ENCODE measurements at regions not wholly inside any gene's neighbourhood (a gene's known extent, or its start where the extent isn't known, plus 50 kb on each side); places are given as distances from the start of the nearest gene placed in this dataset.

DNA sequence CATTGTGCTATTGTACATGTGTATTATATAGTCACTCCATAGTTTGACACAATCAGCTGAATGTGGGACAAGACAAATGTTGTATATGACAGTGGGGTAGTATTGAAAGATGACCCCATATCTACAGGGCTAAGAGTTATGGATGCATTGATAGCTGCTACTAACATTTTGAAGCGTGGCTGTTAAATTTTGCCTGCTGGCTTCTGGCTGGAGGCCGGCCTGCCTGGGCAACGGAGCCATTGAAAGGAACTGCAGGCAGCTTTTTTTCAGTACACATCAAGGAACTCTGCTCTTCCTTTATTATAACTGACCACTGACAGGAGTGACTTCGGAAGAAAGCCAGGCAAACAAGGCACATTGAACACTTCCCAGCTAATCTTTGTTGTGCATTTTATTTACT is 76.1 kb upstream of the TMEM33 start:
- no peak for DNase-seq (ENCODE audit: low read depth)
- no peak overlapping the region for H3K4me3 ChIP-seq (ENCODE audit: control insufficient read depth, low read depth, low read length)
- TF ChIP-seq, protein P1, sequence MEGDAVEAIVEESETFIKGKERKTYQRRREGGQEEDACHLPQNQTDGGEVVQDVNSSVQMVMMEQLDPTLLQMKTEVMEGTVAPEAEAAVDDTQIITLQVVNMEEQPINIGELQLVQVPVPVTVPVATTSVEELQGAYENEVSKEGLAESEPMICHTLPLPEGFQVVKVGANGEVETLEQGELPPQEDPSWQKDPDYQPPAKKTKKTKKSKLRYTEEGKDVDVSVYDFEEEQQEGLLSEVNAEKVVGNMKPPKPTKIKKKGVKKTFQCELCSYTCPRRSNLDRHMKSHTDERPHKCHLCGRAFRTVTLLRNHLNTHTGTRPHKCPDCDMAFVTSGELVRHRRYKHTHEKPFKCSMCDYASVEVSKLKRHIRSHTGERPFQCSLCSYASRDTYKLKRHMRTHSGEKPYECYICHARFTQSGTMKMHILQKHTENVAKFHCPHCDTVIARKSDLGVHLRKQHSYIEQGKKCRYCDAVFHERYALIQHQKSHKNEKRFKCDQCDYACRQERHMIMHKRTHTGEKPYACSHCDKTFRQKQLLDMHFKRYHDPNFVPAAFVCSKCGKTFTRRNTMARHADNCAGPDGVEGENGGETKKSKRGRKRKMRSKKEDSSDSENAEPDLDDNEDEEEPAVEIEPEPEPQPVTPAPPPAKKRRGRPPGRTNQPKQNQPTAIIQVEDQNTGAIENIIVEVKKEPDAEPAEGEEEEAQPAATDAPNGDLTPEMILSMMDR (conservative IDR thresholded peaks at IDR 0.05; ENCODE audit: control insufficient read depth, insufficient read depth, low read depth, low read length), result no peak

DNA sequence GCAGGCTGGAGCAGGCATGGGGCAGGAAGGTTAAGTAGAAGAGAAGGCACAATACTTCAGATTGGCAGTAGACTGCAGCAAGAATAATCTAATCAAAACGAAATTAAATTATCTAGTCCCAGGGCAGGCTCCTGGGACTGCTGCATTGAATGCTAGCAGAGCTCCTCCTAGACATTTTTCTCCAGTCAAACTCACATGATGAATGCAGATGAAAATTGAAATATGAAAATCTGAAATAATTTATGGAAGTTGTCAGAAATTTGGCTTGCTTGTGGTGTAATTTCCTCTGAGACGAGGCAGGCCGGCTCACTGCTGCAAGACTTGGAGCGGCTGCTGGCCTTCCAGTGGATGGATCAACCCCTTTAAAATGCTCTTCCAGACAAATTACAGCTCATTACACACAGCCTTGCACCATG is 78.0 kb upstream of the TMEM33 start:
- TF ChIP-seq, protein P1 (conservative IDR thresholded peaks at IDR 0.05; ENCODE audit: control insufficient read depth, insufficient read depth, low read depth, low read length), result no peak
- DNase-seq (ENCODE audit: low read depth), result no peak
- no peak overlapping the region for H3K4me3 ChIP-seq (ENCODE audit: control insufficient read depth, low read depth, low read length)

DNA sequence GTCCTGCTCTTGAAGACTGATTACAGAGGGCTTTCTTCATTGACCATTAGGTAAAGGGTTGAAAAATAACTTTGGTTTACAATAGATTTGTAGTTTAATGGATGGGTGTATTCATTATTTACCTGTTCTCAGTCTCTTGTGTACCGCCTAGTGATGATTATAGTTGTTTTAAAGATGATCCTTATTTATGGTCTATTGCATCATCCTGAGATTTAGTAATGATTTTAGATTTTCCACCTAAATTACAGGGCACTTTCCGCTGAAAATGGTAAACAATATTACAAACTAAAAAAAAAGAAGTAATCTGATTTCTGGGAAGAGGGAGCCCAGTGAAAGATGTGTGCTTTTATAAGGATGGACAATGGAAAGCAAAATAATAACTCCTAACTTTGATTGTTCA is 78.4 kb upstream of the TMEM33 start:
- TF ChIP-seq, protein P1 (conservative IDR thresholded peaks at IDR 0.05; ENCODE audit: control insufficient read depth, insufficient read depth, low read depth, low read length), result no peak
- no peak for DNase-seq (ENCODE audit: low read depth)
- no peak overlapping the region for H3K4me3 ChIP-seq (ENCODE audit: control insufficient read depth, low read depth, low read length)

DNA sequence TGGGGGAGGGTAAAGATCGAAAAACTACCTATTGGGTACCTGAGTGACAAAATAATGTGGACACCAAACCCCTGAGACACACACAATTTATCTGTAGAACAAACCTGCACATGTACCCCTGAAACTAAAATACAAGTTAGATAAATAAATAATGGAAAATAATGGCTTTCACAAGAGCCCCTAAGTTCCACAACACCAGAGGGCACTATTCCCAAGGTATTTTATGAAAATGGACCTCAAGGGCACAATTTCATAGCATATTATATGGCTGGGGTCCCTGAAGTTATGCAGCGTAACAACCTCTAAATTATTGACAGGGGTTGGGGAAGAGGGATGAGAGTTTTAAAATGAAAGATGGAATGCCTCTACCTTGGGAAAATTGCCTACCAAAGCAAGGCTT is 81.3 kb upstream of the TMEM33 start:
- TF ChIP-seq, protein P1 (conservative IDR thresholded peaks at IDR 0.05; ENCODE audit: control insufficient read depth, insufficient read depth, low read depth, low read length), result peak; percentile 11
- no peak overlapping the region for H3K4me3 ChIP-seq (ENCODE audit: control insufficient read depth, low read depth, low read length)
- DNase-seq (ENCODE audit: low read depth), result no peak

DNA sequence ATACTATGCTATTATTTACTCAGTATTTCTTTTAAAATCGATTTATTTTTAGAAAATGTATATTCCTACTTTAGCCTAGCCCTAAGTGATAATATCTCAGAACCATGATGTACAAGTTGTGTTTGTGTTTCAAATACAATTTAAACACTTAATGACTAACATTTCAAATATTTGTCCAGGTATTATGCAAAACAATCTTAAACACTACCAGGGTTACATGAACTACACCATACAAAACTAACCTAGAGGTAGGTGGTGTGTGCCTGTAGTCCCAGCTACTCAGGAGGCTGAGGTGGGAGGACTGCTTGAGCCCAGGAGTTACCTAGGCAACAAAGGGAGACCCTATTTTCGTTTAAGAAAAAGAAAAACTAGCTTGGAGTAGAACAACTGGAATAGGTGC is 83.0 kb upstream of the TMEM33 start:
- H3K4me3 ChIP-seq (ENCODE audit: control insufficient read depth, low read depth, low read length), result no peak overlapping the region
- TF ChIP-seq, protein P1 (conservative IDR thresholded peaks at IDR 0.05; ENCODE audit: control insufficient read depth, insufficient read depth, low read depth, low read length), result no peak
- DNase-seq (ENCODE audit: low read depth), result no peak

DNA sequence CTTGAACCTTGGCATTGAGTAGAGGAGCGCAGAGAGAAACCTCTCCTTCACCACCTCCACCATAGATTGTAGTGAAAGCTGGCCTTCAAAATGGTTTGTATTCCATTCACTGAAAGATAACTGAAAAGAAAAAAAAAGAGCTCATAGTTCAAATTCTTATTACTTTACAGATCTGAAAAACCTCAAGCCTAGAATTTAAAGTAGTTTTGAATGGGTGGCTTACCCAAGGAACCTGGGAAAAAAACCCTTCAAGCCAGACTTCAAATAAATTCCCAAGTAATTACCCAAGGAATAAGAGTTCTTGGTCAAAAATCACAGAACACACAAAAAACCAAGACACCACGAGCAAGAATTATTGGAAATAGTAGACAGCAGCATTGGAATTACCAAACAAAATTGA is 83.6 kb upstream of the TMEM33 start:
- no peak for DNase-seq (ENCODE audit: low read depth)
- H3K4me3 ChIP-seq (ENCODE audit: control insufficient read depth, low read depth, low read length), result no peak overlapping the region
- TF ChIP-seq, protein P1 (conservative IDR thresholded peaks at IDR 0.05; ENCODE audit: control insufficient read depth, insufficient read depth, low read depth, low read length), result no peak

DNA sequence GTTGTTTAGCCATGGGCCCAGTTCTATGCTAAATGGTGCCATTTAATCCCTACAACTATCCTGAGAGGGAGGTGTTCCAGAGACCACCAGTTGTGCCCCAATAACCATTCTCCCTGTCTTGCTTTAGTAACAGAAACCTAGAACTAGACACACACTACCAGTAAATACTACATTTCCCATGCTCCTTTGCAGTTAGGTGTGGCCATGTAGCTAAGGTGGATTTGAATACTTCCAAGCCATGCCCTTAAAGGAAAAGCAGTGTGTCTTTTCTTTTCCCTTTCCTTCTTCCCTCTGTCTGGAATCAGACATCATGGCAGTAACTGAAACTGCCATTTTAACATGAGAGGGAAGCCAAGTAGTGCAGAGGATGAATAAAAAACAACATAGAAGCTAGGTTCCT is 90.9 kb upstream of the TMEM33 start:
- no peak overlapping the region for H3K4me3 ChIP-seq (ENCODE audit: control insufficient read depth, low read depth, low read length)
- no peak for DNase-seq (ENCODE audit: low read depth)
- TF ChIP-seq, protein P1 (conservative IDR thresholded peaks at IDR 0.05; ENCODE audit: control insufficient read depth, insufficient read depth, low read depth, low read length), result no peak
